CD4-positive, alpha-beta T cell treated with Interleukin-12 subunit alpha and Interleukin-12 subunit beta, for 1 hour (primary cell): ENCODE measurements at regions not wholly inside any gene's neighbourhood (a gene's known extent, or its start where the extent isn't known, plus 50 kb on each side); places are given as distances from the start of the nearest gene placed in this dataset.

Experiments
- DNase-seq: peaks from one replicate; pipeline ENCODE4 v3.0.0-alpha.2; 2020

DNA sequence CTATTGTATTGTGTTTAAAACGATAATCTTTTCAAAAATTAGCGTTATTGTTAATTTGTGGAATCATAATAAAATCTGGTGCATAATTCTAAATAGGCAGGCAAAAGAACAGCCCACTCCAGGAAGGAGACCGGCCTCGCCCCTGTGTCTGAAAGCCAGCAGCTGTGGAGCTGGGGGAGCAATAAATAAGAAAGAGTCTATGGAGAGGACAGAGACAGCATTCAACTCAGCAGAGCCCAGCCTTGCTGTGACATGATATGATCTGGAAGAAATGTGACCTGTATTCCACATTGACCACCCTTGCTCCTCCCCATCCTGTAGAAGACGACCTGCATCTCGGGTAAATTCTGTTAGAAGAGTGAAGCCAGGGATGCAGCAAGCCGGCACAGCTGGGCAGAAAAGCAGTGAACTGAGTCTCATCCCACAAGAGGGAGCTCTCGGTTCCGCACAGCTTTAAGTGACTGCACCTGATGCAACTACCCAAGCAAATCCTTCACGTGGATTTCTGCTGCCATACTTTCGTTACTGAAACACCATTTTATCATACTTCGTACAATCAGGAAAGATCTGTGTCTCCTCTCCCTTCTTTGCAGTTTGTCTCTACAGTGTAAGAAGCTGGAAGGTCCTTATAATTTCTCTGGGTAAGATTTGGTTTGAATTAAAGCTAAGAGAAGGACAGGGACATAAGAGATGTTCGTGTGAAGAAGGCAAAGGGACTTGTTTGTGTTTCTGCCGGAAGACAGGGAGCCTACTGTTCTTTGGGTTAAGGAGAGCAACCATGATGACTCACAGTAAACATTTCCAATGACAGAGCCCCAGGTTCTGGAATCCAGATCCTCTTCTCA is 427.1 kb downstream of the GPAM start:
- no peak for DNase-seq

- no peak for DNase-seq
Observed at GRCh38 chr10:111758593-111758992, 425.0 kb downstream of the GPAM start.

GRCh38 chr10:111762114-111762513 is 421.5 kb downstream of the GPAM start:
- DNase-seq, result no peak

GRCh38 chr10:111765216-111765615 is 418.3 kb downstream of the GPAM start:
- no peak for DNase-seq

DNA sequence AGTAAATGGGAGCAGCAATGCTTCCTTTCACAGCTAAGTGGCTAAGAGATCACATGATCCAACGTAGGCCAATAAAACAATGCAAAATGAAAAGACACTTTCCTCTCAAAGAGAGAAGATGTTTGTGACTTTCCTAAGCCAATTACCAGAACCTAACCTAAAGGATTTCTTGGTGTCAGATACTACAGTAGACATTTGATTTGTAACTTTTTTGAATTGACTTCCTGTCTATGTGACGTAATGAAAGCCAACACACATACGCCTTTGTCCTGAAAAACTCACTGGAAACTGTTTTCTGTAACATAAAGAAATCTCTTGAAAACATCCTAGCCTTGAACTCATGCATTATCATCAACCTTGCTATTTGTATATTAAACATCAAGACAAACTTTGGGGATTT is 417.1 kb downstream of the GPAM start:
- no peak for DNase-seq

- no peak for DNase-seq
Observed at GRCh38 chr10:111767661-111768060, 415.9 kb downstream of the GPAM start.

- no peak for DNase-seq
Observed at GRCh38 chr10:111773950-111774349, 409.6 kb downstream of the GPAM start.

DNA sequence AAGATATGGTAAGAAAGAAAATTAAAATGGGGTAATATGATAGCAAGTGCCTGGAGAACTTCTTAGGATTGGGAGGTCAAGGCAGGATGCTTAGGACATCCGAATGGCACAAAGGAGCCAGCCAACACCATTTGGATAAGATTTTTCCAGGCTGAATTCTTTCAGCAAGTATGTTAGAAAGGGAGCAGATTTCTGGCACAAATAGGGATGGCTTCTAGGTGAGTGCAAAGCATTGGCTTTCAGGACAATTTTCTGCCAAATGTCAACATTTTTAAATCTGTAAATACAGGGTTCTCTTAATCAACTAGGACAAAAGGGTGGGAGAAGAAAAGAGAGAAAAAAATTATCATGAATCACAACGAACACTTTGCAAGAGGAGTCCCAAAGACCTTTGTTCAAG is 409.1 kb downstream of the GPAM start:
- no peak for DNase-seq

GRCh38 chr10:111784436-111784835 is 399.1 kb downstream of the GPAM start:
- DNase-seq, result no peak

GRCh38 chr10:111784946-111785465 is 398.6 kb downstream of the GPAM start:
- no peak for DNase-seq

DNA sequence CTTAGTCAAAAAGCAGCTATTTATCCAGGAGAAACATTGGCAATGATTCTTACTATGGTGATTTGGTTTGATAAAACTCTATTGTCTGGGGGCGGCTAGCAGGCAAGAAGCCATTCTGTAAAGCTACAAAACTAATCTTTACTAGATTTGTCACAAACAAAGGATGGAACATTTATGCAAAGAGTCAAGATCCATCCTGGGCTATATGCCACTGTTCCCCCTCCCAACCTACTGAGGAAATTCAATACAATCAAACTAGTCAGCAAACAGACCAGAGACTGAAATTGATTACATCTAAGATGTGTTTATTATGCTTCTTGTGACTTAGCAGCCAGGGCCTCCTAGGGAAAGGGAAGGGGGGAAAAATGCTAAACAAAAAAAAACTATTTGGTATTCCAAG is 397.6 kb downstream of the GPAM start:
- DNase-seq, result no peak

GRCh38 chr10:111789821-111790220 is 393.7 kb downstream of the GPAM start:
- DNase-seq, result no peak

DNA sequence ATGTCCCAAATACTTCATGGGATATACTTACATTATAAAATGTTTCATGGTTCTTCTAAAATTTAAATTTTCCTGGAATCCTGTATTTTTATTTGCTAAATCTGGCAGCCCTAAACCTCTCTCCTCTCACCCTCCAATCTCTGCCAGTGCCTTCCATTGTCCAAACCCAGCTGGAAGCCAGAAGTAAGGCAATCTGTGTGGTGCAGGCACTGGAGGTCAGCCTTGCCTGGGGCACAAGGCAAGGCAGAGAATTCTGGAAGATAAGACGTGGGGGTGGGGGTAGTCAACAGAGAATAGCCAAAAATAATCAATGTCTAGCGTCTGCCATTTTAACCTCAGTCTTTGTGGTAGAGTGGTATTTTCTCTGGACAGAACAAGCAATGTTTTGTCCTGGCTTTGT is 381.7 kb downstream of the GPAM start:
- DNase-seq, result no peak

- no peak for DNase-seq
Observed at GRCh38 chr10:111804781-111805180, 378.8 kb downstream of the GPAM start.

GRCh38 chr10:111811517-111811916 is 372.0 kb downstream of the GPAM start:
- no peak for DNase-seq

DNA sequence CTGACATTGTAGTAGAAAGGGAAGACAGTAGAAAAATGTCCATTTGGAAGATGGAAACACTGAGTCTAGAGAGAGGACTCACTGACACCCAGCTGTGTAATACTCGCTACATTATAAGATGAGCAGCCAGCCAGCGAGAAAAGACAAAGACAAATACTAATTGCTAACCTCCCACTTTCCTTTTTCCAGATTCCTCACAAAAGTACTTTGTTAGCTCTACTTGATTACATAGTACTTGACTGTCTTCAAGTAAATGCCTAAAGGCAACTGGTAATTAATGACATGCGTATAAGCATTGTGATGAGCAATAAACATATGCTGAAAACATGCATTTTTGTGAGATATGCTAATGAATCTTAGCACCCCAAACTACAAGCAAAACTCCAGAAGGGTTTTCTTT is 363.1 kb downstream of the GPAM start:
- no peak for DNase-seq

GRCh38 chr10:111821871-111822270 is 361.7 kb downstream of the GPAM start:
- no peak for DNase-seq

- no peak for DNase-seq
Observed at GRCh38 chr10:111822661-111823060, 360.9 kb downstream of the GPAM start.

DNA sequence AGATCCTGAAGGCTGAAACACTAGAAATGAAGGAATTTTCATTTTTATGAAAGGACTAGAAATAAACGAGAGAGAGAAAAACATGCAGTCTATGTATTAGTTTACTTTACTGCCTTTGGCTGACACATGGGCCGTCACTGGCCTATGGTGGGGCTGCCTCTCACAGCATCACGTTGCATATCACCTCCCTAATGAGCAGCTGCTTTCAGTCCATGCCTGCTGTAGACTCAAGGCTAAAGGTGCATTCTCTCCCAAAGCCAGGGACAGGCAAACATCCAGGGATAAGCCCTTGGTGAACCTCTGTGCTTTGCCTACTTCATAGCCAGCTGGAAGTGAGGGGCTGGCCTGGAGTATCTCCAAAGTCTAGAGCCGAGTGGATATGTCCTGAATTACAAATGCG is 359.4 kb downstream of the GPAM start:
- no peak for DNase-seq

DNA sequence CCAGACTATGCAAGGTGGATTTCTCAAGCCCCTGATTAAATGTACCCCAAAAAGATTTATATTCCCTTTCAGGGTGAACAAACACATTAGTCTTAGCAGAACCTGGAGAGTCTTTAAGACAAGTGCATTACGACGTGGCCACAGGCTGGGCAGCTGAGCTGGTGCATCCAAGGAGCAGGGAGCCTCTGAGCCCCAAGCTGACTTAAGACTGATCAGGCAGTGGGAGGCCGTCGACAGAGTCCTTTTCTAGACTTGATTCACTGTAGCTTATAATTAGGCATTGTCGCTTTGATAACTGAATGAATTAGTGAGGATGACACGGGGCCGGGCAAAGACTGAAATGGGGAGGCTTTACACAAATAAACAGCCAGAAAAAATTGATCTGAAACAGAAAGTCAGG is 353.2 kb downstream of the GPAM start:
- DNase-seq, result no peak

- no peak for DNase-seq
Observed at GRCh38 chr10:111831058-111831457, 352.5 kb downstream of the GPAM start.

- no peak for DNase-seq
Observed at GRCh38 chr10:111833251-111833650, 350.3 kb downstream of the GPAM start.

DNA sequence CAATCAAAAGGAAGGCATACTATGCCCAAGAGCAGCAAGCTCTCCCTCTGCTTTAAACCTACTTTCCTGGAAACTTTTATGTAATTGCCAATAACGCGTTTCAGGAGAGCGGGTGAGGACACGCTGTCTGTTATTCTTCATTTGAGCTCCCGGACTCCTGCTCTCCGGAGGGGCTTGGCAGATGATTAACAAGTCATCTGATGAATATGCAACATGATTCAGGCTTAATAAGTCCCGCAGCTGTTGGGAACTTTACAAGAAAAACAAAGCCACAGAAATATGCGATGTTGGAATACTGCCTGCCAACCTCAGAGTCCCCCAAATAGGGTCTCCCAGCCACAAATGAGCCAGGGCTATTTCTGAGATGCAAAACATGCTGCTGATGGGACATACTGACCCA is 348.0 kb downstream of the GPAM start:
- no peak for DNase-seq

- no peak for DNase-seq
Observed at GRCh38 chr10:111836064-111836463, 347.5 kb downstream of the GPAM start.

DNA sequence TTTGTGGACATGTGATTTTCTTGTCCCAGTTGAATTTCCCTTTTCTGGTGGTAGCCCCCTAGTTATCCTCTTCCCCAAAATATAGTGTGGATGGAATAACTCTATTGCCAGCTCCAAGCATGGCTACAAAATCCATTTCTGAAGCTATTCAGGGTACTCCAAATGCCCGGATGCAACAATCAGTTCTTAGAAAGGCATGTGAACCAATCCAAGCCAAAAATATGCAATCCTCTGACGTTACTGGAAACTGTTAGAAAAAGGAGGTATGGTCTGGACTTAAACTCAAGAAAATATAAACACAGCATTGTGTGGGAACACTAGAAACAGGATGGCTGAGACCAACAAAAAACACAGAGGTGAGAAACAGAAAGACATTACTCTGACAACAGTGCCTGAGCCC is 347.0 kb downstream of the GPAM start:
- DNase-seq, result no peak
